GM12891 (cell line): ENCODE measurements at regions not wholly inside any gene's neighbourhood (a gene's known extent, or its start where the extent isn't known, plus 50 kb on each side); places are given as distances from the start of the nearest gene placed in this dataset.

ENCODE experiments used
- PAX5 ChIP-seq: IDR thresholded peaks from 2 replicates; pipeline ENCODE4 v1.6.1; 2011; ENCODE audit warnings: low read length, moderate library complexity, mild to moderate bottlenecking; ENCODE audit not compliant: insufficient read depth, severe bottlenecking
- POLR2A ChIP-seq: IDR thresholded peaks from 2 replicates; pipeline ENCODE4 v1.6.1; 2011; ENCODE audit warnings: low read depth, low read length, control low read depth
- POLR2AphosphoS5 ChIP-seq: IDR thresholded peaks from 2 replicates; pipeline ENCODE4 v1.6.1; 2011; ENCODE audit warnings: low read depth, low read length, control low read depth
- POU2F2 ChIP-seq: IDR thresholded peaks from 2 replicates; pipeline ENCODE4 v1.6.1; 2011; ENCODE audit warnings: low read depth, mild to moderate bottlenecking, control low read depth, low read length, moderate library complexity
- TAF1 ChIP-seq: IDR thresholded peaks from 2 replicates; pipeline ENCODE4 v1.6.1; 2011; ENCODE audit warnings: low read depth, low read length, control low read depth

GRCh38 chr3:105144837-105145236, 221.9 kb upstream of the ALCAM start:
- TF ChIP-seq POLR2AphosphoS5 (no peak), POLR2A (no peak), PAX5 (no peak), TAF1 (no peak), POU2F2 (no peak)
